GM13977 (cell line): ENCODE measurements at regions not wholly inside any gene's neighbourhood (a gene's known extent, or its start where the extent isn't known, plus 50 kb on each side); places are given as distances from the start of the nearest gene placed in this dataset.

Experiments used
- DNase-seq: peaks from one replicate; pipeline ENCODE4 v3.0.0; 2012; ENCODE audit warnings: low spot score
- CTCF ChIP-seq: IDR thresholded peaks from 2 replicates; pipeline ENCODE4 v1.5.1; 2012; ENCODE audit warnings: mild to moderate bottlenecking, control low read depth; ENCODE audit not compliant: insufficient read depth; ENCODE audit errors: extremely low read depth, missing control alignments
- in situ Hi-C: fragments of 300-500 bp; cut with MboI; formaldehyde crosslinking; loops from one replicate; pipeline ENCODE4 v1.12.0; 2022; ENCODE audit warnings: low sequenced_read_pairs, low pct_unique_long_range_greater_than_20kb, mixed read lengths, inconsistent platforms; ENCODE audit not compliant: unreplicated experiment

GRCh38 chr2:35731674-35732073 lies 623.9 kb upstream of the CRIM1 start:
- in situ Hi-C loops, result no loop called here
- DNase-seq, result no peak
- no peak for TF ChIP-seq CTCF

GRCh38 chr2:35714883-35715282 lies 640.7 kb upstream of the CRIM1 start:
- in situ Hi-C loops, result no loop called here
- DNase-seq, result no peak
- no peak for TF ChIP-seq CTCF

GRCh38 chr2:35708411-35708923 lies 647.1 kb upstream of the CRIM1 start:
- no peak for DNase-seq
- no peak for TF ChIP-seq CTCF
- in situ Hi-C loops, result no loop called here

GRCh38 chr2:35688309-35688708 lies 667.3 kb upstream of the CRIM1 start:
- in situ Hi-C loops, result no loop called here
- DNase-seq, result no peak
- TF ChIP-seq CTCF, result no peak

- DNase-seq, result no peak
- TF ChIP-seq CTCF, result no peak
- in situ Hi-C loops, result no loop called here
These were observed 703.8 kb upstream of the CRIM1 start for GRCh38 chr2:35651688-35652323.

GRCh38 chr2:35614640-35615039 lies 740.9 kb upstream of the CRIM1 start:
- no peak for TF ChIP-seq CTCF
- in situ Hi-C loops, result no loop called here
- DNase-seq, result no peak

- TF ChIP-seq CTCF, result no peak
- no peak for DNase-seq
- in situ Hi-C loops, result no loop called here
These were observed 749.2 kb upstream of the CRIM1 start for GRCh38 chr2:35606394-35606793.
